A549 (cell line): ENCODE measurements at regions not wholly inside any gene's neighbourhood (a gene's known extent, or its start where the extent isn't known, plus 50 kb on each side); places are given as distances from the start of the nearest gene placed in this dataset.

Experiments used
- ATAC-seq, 2 experiments: fragments of 200-7000 bp in 1 of 2; fragments of >200 bp in 1 of 2; cut with Nextera tagmentation in 1 of 2; cut with Tn5 transposase in 1 of 2; 3 replicates each; pipeline versions ENCODE4 v1.8.0 to v1.9.1; 2018 to 2020; ENCODE audit warnings: mild to moderate bottlenecking in 1 of 2, moderate library complexity in 1 of 2
- CTCF ChIA-PET: fragments of 300-600 bp; sonication (Branson Sonifier 250); formaldehyde crosslinking; extraction: SDS; loops from one replicate; lab custom pipeline; 2021; ENCODE audit warnings: antibody characterized with exemption, inconsistent platforms; lab: Yijun Ruan, JAX
- POLR2A ChIA-PET: fragments of 350-600 bp; formaldehyde crosslinking; extraction: SDS; loops from one replicate; lab custom pipeline; 2021; ENCODE audit warnings: antibody characterized with exemption, inconsistent platforms; lab: Yijun Ruan, JAX
- DNase-seq, 2 experiments: peaks; one replicate each; pipeline versions ENCODE4 v3.0.0 to v3.0.0-alpha.2; 2011 to 2016; ENCODE audit warnings: low read depth in 1 of 2, low spot score in 1 of 2
- FAIRE-seq: peaks from 2 replicates; lab custom pipeline; 2011; peaks lifted over from hg19 to GRCh38; lab: Jason Lieb, UNC
- H3K27ac ChIP-seq, 2 experiments: fragments of >200 bp; sonication (Bioruptor Twin); formaldehyde crosslinking; 3 replicates each; pipeline ENCODE4 v1.5.1; 2016 to 2017
- H3K4me1 ChIP-seq: fragments of >200 bp; sonication (Bioruptor Twin); formaldehyde crosslinking; 3 replicates; pipeline ENCODE4 v1.6.1; 2016
- H3K4me2 ChIP-seq: fragments of >200 bp; sonication (Bioruptor Twin); formaldehyde crosslinking; 3 replicates; pipeline ENCODE4 v1.6.1; 2016
- H3K4me3 ChIP-seq: fragments of >200 bp; sonication (Bioruptor Twin); formaldehyde crosslinking; 3 replicates; pipeline ENCODE4 v1.5.1; 2016
- H3K9me3 ChIP-seq: fragments of >200 bp; sonication (Bioruptor Twin); formaldehyde crosslinking; 3 replicates; pipeline ENCODE4 v1.6.1; 2016
- CHD4 ChIP-seq: fragments of 200-600 bp; sonication (generic); IDR thresholded peaks from 2 replicates; pipeline ENCODE4 v1.6.1; 2016; ENCODE audit warnings: antibody characterized with exemption, mild to moderate bottlenecking, borderline replicate concordance
- CTCF ChIP-seq: fragments of >200 bp; sonication (Bioruptor Twin); formaldehyde crosslinking; IDR thresholded peaks from 3 replicates; pipeline ENCODE4 v1.5.1; 2016
- ELK1 ChIP-seq: fragments of 150-350 bp; IDR thresholded peaks from 2 replicates; pipeline ENCODE4 v1.6.1; 2014; ENCODE audit warnings: low read depth, mild to moderate bottlenecking, low read length
- EP300 ChIP-seq, 2 experiments: fragments of >200 bp; sonication (Bioruptor Twin); formaldehyde crosslinking; IDR thresholded peaks; 2 replicates in 1 of 2; 3 replicates in 1 of 2; pipeline ENCODE4 v1.6.1; 2016 to 2017
- FOSL2 ChIP-seq, 2 experiments: fragments of 450-650 bp in 1 of 2; fragments of >200 bp in 1 of 2; sonication (Bioruptor Twin) in 1 of 2; formaldehyde crosslinking; IDR thresholded peaks; 2 replicates each; pipeline versions ENCODE4 v1.5.0 to v1.6.1; 2016 to 2020; ENCODE audit warnings: mild to moderate bottlenecking in 1 of 2, moderate library complexity in 1 of 2
- GATA3 ChIP-seq: IDR thresholded peaks from 2 replicates; pipeline ENCODE4 v1.6.1; 2012; ENCODE audit warnings: borderline replicate concordance
- HEYL ChIP-seq: fragments of 250-450 bp; sonication (Bioruptor Pico); IDR thresholded peaks from 2 replicates; pipeline ENCODE4 v1.8.0; 2021; ENCODE audit warnings: mild to moderate bottlenecking, moderate library complexity
- HMGXB4 ChIP-seq: fragments of 250-450 bp; sonication (Bioruptor Pico); IDR thresholded peaks from 2 replicates; pipeline ENCODE4 v1.5.0; 2021; ENCODE audit warnings: mild to moderate bottlenecking, moderate library complexity, borderline replicate concordance
- HOXA7 ChIP-seq: fragments of 250-450 bp; sonication (Bioruptor Pico); IDR thresholded peaks from 2 replicates; pipeline ENCODE4 v1.5.0; 2020; ENCODE audit warnings: mild to moderate bottlenecking, moderate library complexity
- HOXB13 ChIP-seq: fragments of 250-450 bp; sonication (Bioruptor Pico); IDR thresholded peaks from 2 replicates; pipeline ENCODE4 v1.5.0; 2020; ENCODE audit warnings: low read depth, mild to moderate bottlenecking, moderate library complexity
- JUNB ChIP-seq: fragments of >200 bp; sonication (Bioruptor Twin); formaldehyde crosslinking; IDR thresholded peaks from 2 replicates; pipeline ENCODE4 v1.6.1; 2016
- MAFK ChIP-seq: fragments of 450-650 bp; IDR thresholded peaks from 2 replicates; pipeline ENCODE4 v1.6.1; 2014; ENCODE audit not compliant: partially characterized antibody
- NPAS2 ChIP-seq: fragments of 250-450 bp; sonication (Bioruptor Pico); IDR thresholded peaks from 2 replicates; pipeline ENCODE4 v1.8.0; 2022; ENCODE audit warnings: mild to moderate bottlenecking, moderate library complexity, borderline replicate concordance
- PBX3 ChIP-seq: IDR thresholded peaks from 2 replicates; pipeline ENCODE4 v1.6.1; 2012
- PHF8 ChIP-seq: fragments of 200-600 bp; sonication (generic); IDR thresholded peaks from 2 replicates; pipeline ENCODE4 v1.6.1; 2016; ENCODE audit warnings: low read depth, mild to moderate bottlenecking, antibody characterized with exemption, moderate library complexity, borderline replicate concordance
- RAD21 ChIP-seq, 2 experiments: fragments of >200 bp in 1 of 2; sonication (Bioruptor Twin) in 1 of 2; formaldehyde crosslinking in 1 of 2; IDR thresholded peaks in 1 of 2; conservative IDR thresholded peaks in 1 of 2; 2 replicates in 1 of 2; 3 replicates in 1 of 2; pipeline ENCODE4 v1.6.1; 2012 to 2018; ENCODE audit warnings: inconsistent platforms in 1 of 2
- RCOR1 ChIP-seq: fragments of 150-350 bp; IDR thresholded peaks from 2 replicates; pipeline ENCODE4 v1.6.1; 2014; ENCODE audit warnings: antibody characterized with exemption, low read length, low read depth
- RNF2 ChIP-seq: fragments of 200-600 bp; sonication (generic); IDR thresholded peaks from 2 replicates; pipeline ENCODE4 v1.6.1; 2016; ENCODE audit warnings: low read depth, mild to moderate bottlenecking, antibody characterized with exemption, moderate library complexity, borderline replicate concordance
- TP53 ChIP-seq: fragments of 250-450 bp; sonication (Bioruptor Pico); IDR thresholded peaks from 2 replicates; pipeline ENCODE4 v1.5.0; 2021; ENCODE audit warnings: mild to moderate bottlenecking, moderate library complexity
- ZC3H11A ChIP-seq: fragments of 450-650 bp; IDR thresholded peaks from 2 replicates; pipeline ENCODE4 v1.6.1; 2014; ENCODE audit warnings: antibody characterized with exemption, mild to moderate bottlenecking
- ZSCAN20 ChIP-seq: fragments of 250-450 bp; sonication (Bioruptor Pico); IDR thresholded peaks from 2 replicates; pipeline ENCODE4 v1.8.0; 2022; ENCODE audit warnings: mild to moderate bottlenecking, moderate library complexity
- WGBS: methylation state at CpG from one replicate; pipeline ENCODE4 v1.1.6; 2017; ENCODE audit errors: missing lambda C conversion rate; 5-methylcytosine and 5-hydroxymethylcytosine counted together
- TF ChIP-seq, protein P1 (sequence below): IDR thresholded peaks from 2 replicates; pipeline ENCODE4 v1.6.1; 2012

DNA sequence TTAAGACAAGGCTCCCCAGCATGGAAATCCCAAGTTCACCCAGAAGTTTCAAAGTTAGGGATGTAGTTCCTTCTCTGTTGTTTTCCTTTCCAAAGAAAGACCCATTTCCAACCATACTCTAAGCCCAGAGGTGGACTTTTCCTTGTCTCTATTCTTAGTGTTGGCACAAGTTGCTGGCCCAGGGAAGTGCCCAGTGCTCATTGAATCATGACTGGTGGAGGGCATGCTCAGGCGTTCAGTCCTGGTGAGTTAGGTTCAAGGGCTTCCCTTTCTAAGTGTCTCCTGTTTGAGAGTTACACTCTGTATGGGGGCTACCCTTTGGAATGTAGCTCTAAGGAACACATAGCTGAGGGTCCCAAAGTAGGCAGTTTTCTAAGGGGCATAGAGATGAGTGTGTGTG lies 389.5 kb downstream of the KCNRG start:
- WGBS: 60% methylated on average over 1 of the region's 1 CpG
- ChIA-PET POLR2A (no interaction called here), CTCF (interaction anchor here (1.1 kb wide), 1 partner anchor 13 kb away, joined by 3 read pairs; no protein-coding TSS in a partner anchor)
- ATAC-seq (no peak), FAIRE-seq (no peak), DNase-seq (no peak)
- Histone ChIP-seq H3K4me1 (peaks cover 21% of the 10 kb centered on the region), H3K4me2 (no peak overlapping the region), H3K9me3 (no peaks in the 10 kb centered on the region), H3K27ac (no peak overlapping the region), H3K4me3 (no peak overlapping the region)
- no peak for TF ChIP-seq MAFK
- TF ChIP-seq PHF8: no peak
- no peak for TF ChIP-seq ZC3H11A
- no peak for TF ChIP-seq HOXB13 (CRISPR knock-in tag)
- TF ChIP-seq GATA3: no peak
- no peak for TF ChIP-seq FOSL2 (IDR thresholded peaks at IDR 0.05)
- no peak for TF ChIP-seq FOSL2 (CRISPR knock-in tag; IDR thresholded peaks at IDR 0.05)
- no peak for TF ChIP-seq CHD4
- TF ChIP-seq ZSCAN20 (CRISPR knock-in tag): no peak
- no peak for TF ChIP-seq EP300 (IDR thresholded peaks at IDR 0.05)
- no peak for TF ChIP-seq JUNB
- TF ChIP-seq RCOR1: no peak
- TF ChIP-seq PBX3: no peak
- TF ChIP-seq CTCF: no peak
- no peak for TF ChIP-seq RNF2
- no peak for TF ChIP-seq TP53 (CRISPR knock-in tag)

GRCh38 chr13:50406831-50407230 lies 391.6 kb downstream of the KCNRG start:
- TF ChIP-seq RAD21 (conservative IDR thresholded peaks at IDR 0.05 in 1 of 2, IDR thresholded peaks at IDR 0.05 in 1 of 2) (no peak), JUNB (no peak), HOXA7 (no peak), HMGXB4 (CRISPR knock-in tag) (no peak), ELK1 (no peak), NPAS2 (CRISPR knock-in tag) (no peak), HEYL (CRISPR knock-in tag) (no peak)
- TF ChIP-seq, protein P1, sequence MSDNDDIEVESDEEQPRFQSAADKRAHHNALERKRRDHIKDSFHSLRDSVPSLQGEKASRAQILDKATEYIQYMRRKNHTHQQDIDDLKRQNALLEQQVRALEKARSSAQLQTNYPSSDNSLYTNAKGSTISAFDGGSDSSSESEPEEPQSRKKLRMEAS: no peak
- TF ChIP-seq, all 56 proteins: peak for 0

More at GRCh38 chr13:50406831-50407230, 391.6 kb downstream of the KCNRG start:
- no peak for DNase-seq
- no peak for FAIRE-seq
- ChIA-PET CTCF (no interaction called here), POLR2A (no interaction called here)
- Histone ChIP-seq H3K4me2 (no peak overlapping the region), H3K4me1 (peaks cover 33% of the 10 kb centered on the region), H3K27ac (no peak overlapping the region), H3K9me3 (no peaks in the 10 kb centered on the region), H3K4me3 (no peak overlapping the region)
- no peak for ATAC-seq
- 100% methylated on average over 3 of the region's 3 CpGs for WGBS
